ENCODE measurements at regions not wholly inside any gene's neighbourhood (a gene's known extent, or its start where the extent isn't known, plus 50 kb on each side); places are given as distances from the start of the nearest gene placed in this dataset.

- no peaks in the 10 kb centered on the region for H3K9me3 ChIP-seq
- no peaks in the 10 kb centered on the region for H4K20me1 ChIP-seq (ENCODE audit: insufficient read depth)
- no peaks in the 10 kb centered on the region for H3K79me2 ChIP-seq (ENCODE audit: insufficient read depth)
- POLR2A ChIA-PET = interaction anchor here (0.7 kb wide), 1 partner anchor 53 kb away, joined by 3 read pairs; no protein-coding TSS in a partner anchor
- no peak overlapping the region for H3K4me3 ChIP-seq (ENCODE audit: low read depth in 2 of 2, low read length in 1 of 2)
- H3K36me3 ChIP-seq (replicated peaks in 1 of 2; ENCODE audit: control insufficient read depth in 1 of 2, insufficient read depth in 2 of 2, low read length in 1 of 2) = no peaks in the 10 kb centered on the region
- no peak overlapping the region for H3K9ac ChIP-seq
- peaks cover 0 to 22% of the 10 kb centered on the region in 2 experiments; a peak in 1 of 4 replicates for H3K4me1 ChIP-seq (ENCODE audit: control insufficient read depth in 1 of 2, insufficient read depth in 2 of 2, low read depth in 1 of 2, low read length in 1 of 2)
- WGBS (ENCODE audit: low lambda C conversion rate) = 74% methylated on average over 3 of the region's 3 CpGs
- no peak overlapping the region for H3K27ac ChIP-seq (ENCODE audit: low read depth in 2 of 2, low read length in 1 of 2)
- H3F3A ChIP-seq (replicated peaks; ENCODE audit: insufficient read depth) = peaks cover 3% of the 10 kb centered on the region
- DNase-seq = no peak
- no peaks in the 10 kb centered on the region for H3K9me2 ChIP-seq
- no peak overlapping the region for H2AFZ ChIP-seq (ENCODE audit: low read depth)
- no peaks in the 10 kb centered on the region for H3K27me3 ChIP-seq (ENCODE audit: insufficient read depth)
- CTCF ChIA-PET = interaction anchor here (2.1 kb wide), 1 partner anchor 10 kb away, joined by 7 read pairs; no protein-coding TSS in a partner anchor
- no peak overlapping the region for H3K4me2 ChIP-seq
- no peak for TF ChIP-seq MAX (IDR thresholded peaks at IDR 0.05; ENCODE audit: low read depth)
- TF ChIP-seq ELF1 (IDR thresholded peaks at IDR 0.05) = no peak
- no peak for TF ChIP-seq NRF1 (IDR thresholded peaks at IDR 0.05; ENCODE audit: low read depth, low read length)
- no peak for TF ChIP-seq IRF3 (IDR thresholded peaks at IDR 0.05; ENCODE audit: low read depth, low read length)
- no peak for TF ChIP-seq TEAD4 (IDR thresholded peaks at IDR 0.05; ENCODE audit: borderline replicate concordance, insufficient read depth)
- no peak for TF ChIP-seq FOXJ3 (CRISPR knock-in tag; IDR thresholded peaks at IDR 0.05)
- TF ChIP-seq JUND (IDR thresholded peaks at IDR 0.05) = no peak
- no peak for TF ChIP-seq USF2 (IDR thresholded peaks at IDR 0.05; ENCODE audit: borderline replicate concordance, low read depth, low read length)
- no peak for TF ChIP-seq SIN3A (IDR thresholded peaks at IDR 0.05; ENCODE audit: borderline replicate concordance, low read depth, low read length)
- TF ChIP-seq NFIC (IDR thresholded peaks at IDR 0.05; ENCODE audit: borderline replicate concordance) = no peak
- TF ChIP-seq REST (IDR thresholded peaks at IDR 0.05; ENCODE audit: low read depth, low read length) = no peak
- TF ChIP-seq RCOR1 (IDR thresholded peaks at IDR 0.05; ENCODE audit: low read length) = no peak
- no peak for TF ChIP-seq CTCF (IDR thresholded peaks at IDR 0.05)
- TF ChIP-seq YY1 (IDR thresholded peaks at IDR 0.05; ENCODE audit: low read depth) = no peak
- no peak for TF ChIP-seq ZBTB33 (IDR thresholded peaks at IDR 0.05; ENCODE audit: borderline replicate concordance, low read depth)
- TF ChIP-seq CHD2 (IDR thresholded peaks at IDR 0.05; ENCODE audit: low read length, partially characterized antibody) = no peak
- no peak for TF ChIP-seq TAF1 (IDR thresholded peaks at IDR 0.05; ENCODE audit: borderline replicate concordance, low read depth, low read length)
- TF ChIP-seq FOXM1 (IDR thresholded peaks at IDR 0.05; ENCODE audit: low read depth) = no peak
Observed at GRCh38 chr5:69004676-69005075, 89.1 kb upstream of the SLC30A5 start.
